8988T (cell line): ENCODE measurements at regions not wholly inside any gene's neighbourhood (a gene's known extent, or its start where the extent isn't known, plus 50 kb on each side); places are given as distances from the start of the nearest gene placed in this dataset.

ENCODE experiments used
- DNase-seq: peaks from one replicate; pipeline ENCODE4 v3.0.0; 2011

GRCh38 chr5:124841829-124842712 lies 95.6 kb upstream of the ZNF608 start:
- no peak for DNase-seq

DNA sequence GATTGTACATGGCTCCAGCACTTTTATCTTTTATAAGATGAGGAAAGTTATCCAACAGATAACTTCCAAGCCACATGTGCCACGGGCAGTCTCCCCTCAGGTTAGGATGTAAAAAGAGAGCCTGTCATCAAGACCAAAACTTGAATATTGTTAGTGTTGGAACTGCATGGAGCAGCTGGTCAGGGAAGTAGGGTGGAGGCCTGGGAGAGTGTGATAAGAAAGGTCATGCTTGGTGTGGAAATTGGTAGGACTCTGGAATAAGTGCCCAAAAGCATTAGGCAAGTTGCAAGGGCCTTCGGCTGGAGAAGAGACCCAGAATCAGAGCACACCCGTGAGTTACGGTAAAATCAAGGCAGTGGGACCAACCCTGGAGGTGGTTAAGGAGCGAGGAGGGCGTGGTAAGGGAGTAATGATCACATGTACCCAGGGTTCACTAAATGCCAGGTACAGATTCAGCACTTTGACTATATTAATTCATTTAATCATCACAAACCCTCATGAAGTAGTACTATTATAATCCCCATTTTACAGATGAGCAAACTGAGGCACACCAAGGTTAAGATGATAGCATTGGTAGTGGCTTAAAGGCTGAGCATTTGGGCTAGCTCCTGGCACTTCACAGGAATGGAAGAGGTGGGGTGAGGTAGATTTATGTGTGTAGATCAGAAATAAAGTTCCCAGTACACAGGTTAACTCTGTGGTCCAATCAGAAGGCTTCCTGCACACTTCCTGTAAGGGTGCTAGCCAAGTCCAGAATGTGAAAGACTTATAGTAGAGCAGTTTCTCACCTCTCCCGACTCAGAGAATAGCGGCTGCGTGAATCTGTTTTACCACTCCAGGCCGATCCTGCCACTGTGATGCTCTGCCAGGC lies 96.5 kb upstream of the ZNF608 start:
- DNase-seq = no peak

DNA sequence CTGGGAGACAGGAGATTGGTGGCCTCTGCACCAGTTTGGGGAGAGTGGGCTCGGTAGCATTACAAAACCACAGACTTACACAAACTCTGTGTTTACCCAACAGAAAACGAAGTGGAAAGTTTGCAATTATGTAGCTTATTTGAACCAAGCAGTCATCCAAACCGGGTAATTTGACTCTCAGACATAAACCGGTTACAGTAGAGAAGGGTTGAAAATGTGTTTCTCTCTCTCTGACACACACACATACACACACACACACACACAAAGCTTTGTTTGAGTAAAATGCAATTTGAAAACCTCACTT lies 97.1 kb upstream of the ZNF608 start:
- no peak for DNase-seq

- no peak for DNase-seq
These were observed 98.0 kb upstream of the ZNF608 start for GRCh38 chr5:124844371-124844920.

DNA sequence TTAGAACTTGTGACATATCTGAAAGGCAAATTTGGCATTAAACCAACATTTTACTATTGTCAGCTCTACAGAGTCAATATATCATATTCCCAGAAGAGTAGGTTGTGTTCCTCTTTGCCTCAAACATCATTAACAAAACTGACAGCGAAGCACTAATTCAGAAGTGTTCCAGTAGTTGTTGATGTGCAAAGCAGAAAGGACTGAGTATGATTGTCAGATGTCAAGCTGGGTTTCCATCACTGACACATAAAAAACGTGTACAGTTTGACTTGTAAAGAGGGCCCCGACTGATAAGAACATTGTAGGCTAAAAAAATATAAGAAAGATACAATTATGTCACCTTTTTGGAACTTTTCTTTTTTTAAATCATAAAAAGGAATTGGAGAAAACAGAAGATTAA lies 101.5 kb upstream of the ZNF608 start:
- no peak for DNase-seq

GRCh38 chr5:124849774-124850173 lies 103.3 kb upstream of the ZNF608 start:
- DNase-seq = no peak

- no peak for DNase-seq
These were observed 110.3 kb upstream of the ZNF608 start for GRCh38 chr5:124856726-124857125.

GRCh38 chr5:124858612-124859011 lies 112.2 kb upstream of the ZNF608 start:
- no peak for DNase-seq

DNA sequence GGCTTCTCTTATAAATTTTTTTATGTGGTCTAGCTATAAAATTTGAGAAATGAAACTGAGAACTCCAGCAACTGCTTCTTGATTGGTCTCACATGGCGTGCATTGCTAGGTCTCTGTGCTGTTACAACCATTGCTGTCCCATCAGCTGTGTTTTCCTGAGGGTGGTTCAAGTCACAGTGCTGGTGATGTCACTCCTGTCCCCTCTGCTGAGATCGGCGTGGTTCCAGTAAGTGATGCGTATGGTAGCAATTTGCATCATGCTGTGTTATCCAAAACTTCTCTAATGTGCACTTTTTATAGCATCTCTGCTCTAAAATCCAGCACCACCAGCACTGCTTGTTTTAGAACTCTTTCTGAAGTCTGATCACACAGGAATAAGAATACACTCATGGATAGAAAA lies 112.6 kb upstream of the ZNF608 start:
- no peak for DNase-seq

GRCh38 chr5:124859556-124860290 lies 113.3 kb upstream of the ZNF608 start:
- no peak for DNase-seq

GRCh38 chr5:124860291-124860655 lies 113.8 kb upstream of the ZNF608 start:
- DNase-seq = no peak

- DNase-seq = no peak
These were observed 118.6 kb upstream of the ZNF608 start for GRCh38 chr5:124865066-124865465.

DNA sequence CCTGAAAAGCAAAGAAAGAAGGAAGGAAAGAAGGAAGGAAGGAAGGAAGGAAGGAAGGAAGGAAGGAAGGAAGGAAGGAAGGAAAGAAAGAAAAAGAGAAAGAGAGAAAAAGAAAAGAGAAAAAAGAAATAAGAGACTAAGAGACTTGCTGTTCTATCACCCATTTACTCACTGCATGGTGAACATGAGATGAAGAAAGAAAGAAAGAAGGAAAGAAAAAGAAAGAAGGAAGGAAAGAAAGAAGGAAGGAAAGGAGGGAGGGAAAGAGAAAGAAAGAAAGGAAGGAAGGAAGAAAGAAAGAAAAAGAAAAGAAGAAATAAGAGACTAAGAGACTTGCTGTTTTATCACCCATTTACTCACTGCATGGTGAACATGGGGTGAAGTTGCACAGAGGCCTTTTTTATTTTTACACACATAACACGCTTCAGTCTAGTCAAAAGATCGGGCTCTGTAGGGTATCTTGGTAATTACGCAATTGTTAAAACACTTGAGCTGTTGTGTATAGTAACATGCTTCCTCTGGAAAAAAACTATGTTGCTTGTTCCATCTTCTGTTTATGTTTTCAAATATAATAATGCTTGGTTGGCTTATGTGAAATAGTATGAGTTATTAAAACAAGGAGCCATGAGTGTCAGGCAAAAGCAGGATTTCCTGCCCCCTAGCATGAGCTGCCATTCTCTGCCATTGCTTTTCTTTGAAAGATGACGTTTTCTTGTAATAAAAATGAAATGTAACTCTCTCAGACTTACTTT lies 119.3 kb upstream of the ZNF608 start:
- DNase-seq = no peak

- no peak for DNase-seq
These were observed 120.1 kb upstream of the ZNF608 start for GRCh38 chr5:124866355-124867136.

GRCh38 chr5:124867137-124867704 lies 120.8 kb upstream of the ZNF608 start:
- DNase-seq = no peak

DNA sequence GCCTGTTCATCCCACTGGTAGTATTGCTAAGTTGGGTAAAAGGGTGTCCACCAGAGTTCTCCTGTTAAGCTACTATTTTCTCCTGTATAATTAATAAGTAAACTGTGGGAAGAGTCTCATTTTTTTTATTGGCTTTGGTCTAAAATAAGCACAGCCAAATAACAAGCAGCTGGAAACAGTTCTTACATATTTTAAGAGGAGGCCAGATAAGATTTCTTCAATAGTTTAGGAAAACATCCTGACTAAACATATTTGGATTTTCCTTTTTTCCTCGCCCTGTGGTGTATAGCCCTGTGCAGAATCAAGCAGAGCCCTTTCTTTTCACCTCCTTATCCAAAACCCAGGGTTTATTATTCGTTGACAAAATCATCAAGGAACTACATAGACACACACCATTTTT lies 122.2 kb upstream of the ZNF608 start:
- no peak for DNase-seq

DNA sequence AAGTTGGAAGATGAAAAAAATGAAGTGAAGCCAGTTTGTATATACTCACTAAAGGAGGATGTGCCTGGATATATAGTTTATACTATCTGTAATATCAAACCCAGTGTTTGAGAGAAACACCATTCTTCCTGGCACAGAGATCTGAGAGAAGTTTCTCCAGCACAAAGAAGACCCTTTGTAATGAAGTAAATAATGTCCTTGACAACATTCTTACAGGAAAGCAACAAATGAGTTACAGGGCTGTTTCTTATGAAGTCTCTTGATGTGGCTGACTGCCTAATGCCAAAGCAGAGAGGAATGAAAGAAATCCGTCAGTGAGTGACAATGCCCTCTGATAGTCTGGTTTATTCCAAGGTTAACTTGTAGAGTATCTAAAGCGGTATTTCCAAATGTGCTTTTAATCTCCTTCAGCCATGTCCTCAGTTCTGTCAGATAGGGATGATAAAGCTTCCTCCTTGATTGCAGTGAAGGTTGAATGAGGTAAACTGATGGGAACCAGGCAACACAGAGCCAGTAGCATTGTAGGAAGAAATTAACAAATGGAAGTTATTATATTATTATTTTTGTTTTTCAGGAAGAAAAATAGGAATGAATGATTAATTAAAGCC lies 123.1 kb upstream of the ZNF608 start:
- no peak for DNase-seq

DNA sequence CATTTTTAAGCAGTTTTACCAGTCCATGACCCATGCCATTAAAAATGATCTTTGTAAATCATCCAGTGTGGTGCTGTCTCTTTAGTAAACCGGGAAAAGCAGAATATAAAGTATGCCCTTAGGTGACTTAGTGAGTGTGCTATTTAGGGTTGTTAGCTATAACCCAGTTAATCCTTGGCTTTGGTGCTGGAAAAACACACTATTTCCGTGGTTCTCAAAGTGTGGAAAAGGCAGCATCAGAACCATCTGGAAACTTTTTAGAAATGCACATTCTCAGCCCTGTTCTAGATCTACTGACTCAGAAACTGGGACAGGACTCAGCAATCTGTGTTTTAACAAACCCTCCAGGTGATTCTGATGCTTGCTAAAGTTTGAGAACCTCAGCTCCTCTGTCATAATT lies 123.6 kb upstream of the ZNF608 start:
- DNase-seq = no peak

- no peak for DNase-seq
These were observed 124.9 kb upstream of the ZNF608 start for GRCh38 chr5:124871303-124871702.

GRCh38 chr5:124872086-124872485 lies 125.6 kb upstream of the ZNF608 start:
- no peak for DNase-seq

DNA sequence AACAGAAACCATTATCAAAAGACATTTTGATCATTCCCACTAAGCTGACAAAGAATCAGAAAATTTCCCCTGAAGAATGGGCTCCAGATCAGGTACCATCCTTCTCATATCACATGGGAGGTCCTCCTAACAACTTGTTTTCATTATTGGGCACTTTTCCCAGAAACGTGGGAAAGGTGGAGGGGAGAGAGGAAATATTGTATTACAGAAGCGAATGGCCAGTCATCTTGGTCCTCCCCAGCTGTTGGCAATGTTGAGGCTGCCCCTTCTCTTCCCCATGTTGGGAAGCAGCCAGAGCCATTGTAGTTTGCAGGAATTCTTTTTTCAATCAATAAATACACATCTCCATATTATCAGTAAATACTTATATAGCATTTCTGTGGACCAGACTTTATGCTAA lies 126.2 kb upstream of the ZNF608 start:
- DNase-seq = no peak
